Fibroblast of lung (primary cell): ENCODE measurements at regions not wholly inside any gene's neighbourhood (a gene's known extent, or its start where the extent isn't known, plus 50 kb on each side); places are given as distances from the start of the nearest gene placed in this dataset.

Experiments
- DNase-seq, 2 donors: peaks; one replicate each; pipeline versions ENCODE4 v3.0.0 to v3.0.0-alpha.2; 2010; ENCODE audit warnings: low read depth in 2 of 2
- H2AFZ ChIP-seq: 2 replicates; pipeline ENCODE4 v1.5.1; 2012; ENCODE audit warnings: low read length, control low read depth, inconsistent platforms
- H3K27ac ChIP-seq: 2 replicates; pipeline ENCODE4 v1.5.1; 2011; ENCODE audit warnings: low read length, control low read depth; ENCODE audit not compliant: insufficient read depth
- H3K27me3 ChIP-seq: 2 replicates; pipeline ENCODE4 v1.5.1; 2011; ENCODE audit warnings: mild to moderate bottlenecking, low read length; ENCODE audit not compliant: control insufficient read depth, insufficient read depth
- H3K36me3 ChIP-seq: 2 replicates; pipeline ENCODE4 v1.5.1; 2011; ENCODE audit warnings: low read length; ENCODE audit not compliant: control insufficient read depth, insufficient read depth
- H3K4me1 ChIP-seq: 2 replicates; pipeline ENCODE4 v1.5.1; 2011; ENCODE audit warnings: low read length; ENCODE audit not compliant: control insufficient read depth, insufficient read depth; ENCODE audit errors: extremely low read depth
- H3K4me2 ChIP-seq: 2 replicates; pipeline ENCODE4 v1.5.1; 2011; ENCODE audit warnings: low read length, control low read depth; ENCODE audit not compliant: insufficient read depth; ENCODE audit errors: extremely low read depth
- H3K4me3 ChIP-seq, 4 experiments: fragments of 200-600 bp in 1 of 4; sonication (generic) in 1 of 4; replicated peaks in 1 of 4; 2 replicates each; pipeline ENCODE4 v1.5.1; 2011 to 2016; ENCODE audit warnings: low read length in 4 of 4, low read depth in 3 of 4, mild to moderate bottlenecking in 3 of 4, control low read depth in 2 of 4, inconsistent platforms in 1 of 4, mixed read lengths in 1 of 4; ENCODE audit not compliant: insufficient read depth in 1 of 4; ENCODE audit errors: control extremely low read depth in 1 of 4
- H3K79me2 ChIP-seq: 2 replicates; pipeline ENCODE4 v1.5.1; 2012; ENCODE audit warnings: mild to moderate bottlenecking, low read length, inconsistent platforms; ENCODE audit not compliant: control insufficient read depth, insufficient read depth
- H3K9ac ChIP-seq: 2 replicates; pipeline ENCODE4 v1.5.1; 2011; ENCODE audit warnings: mild to moderate bottlenecking, low read length, control low read depth; ENCODE audit not compliant: insufficient read depth
- H3K9me3 ChIP-seq: 2 replicates; pipeline ENCODE4 v1.5.1; 2012; ENCODE audit warnings: low read depth, low read length; ENCODE audit not compliant: control insufficient read depth, insufficient read depth
- H4K20me1 ChIP-seq: 2 replicates; pipeline ENCODE4 v1.5.1; 2011; ENCODE audit warnings: low read length; ENCODE audit not compliant: control insufficient read depth, insufficient read depth; ENCODE audit errors: extremely low read depth
- EZH2 ChIP-seq: IDR thresholded peaks from 2 replicates; pipeline ENCODE4 v1.5.1; 2012; ENCODE audit warnings: low read length, control low read depth, mild to moderate bottlenecking; ENCODE audit errors: missing control alignments
- TF ChIP-seq, protein P1 (sequence below), 2 donors: IDR thresholded peaks in 1 of 2; conservative IDR thresholded peaks in 1 of 2; 1 replicate in 1 of 2; 2 replicates in 1 of 2; pipeline ENCODE4 v1.5.1; 2011 to 2012; ENCODE audit warnings: low read length in 2 of 2, control low read depth in 1 of 2, inconsistent platforms in 1 of 2, low read depth in 1 of 2, mild to moderate bottlenecking in 1 of 2

DNA sequence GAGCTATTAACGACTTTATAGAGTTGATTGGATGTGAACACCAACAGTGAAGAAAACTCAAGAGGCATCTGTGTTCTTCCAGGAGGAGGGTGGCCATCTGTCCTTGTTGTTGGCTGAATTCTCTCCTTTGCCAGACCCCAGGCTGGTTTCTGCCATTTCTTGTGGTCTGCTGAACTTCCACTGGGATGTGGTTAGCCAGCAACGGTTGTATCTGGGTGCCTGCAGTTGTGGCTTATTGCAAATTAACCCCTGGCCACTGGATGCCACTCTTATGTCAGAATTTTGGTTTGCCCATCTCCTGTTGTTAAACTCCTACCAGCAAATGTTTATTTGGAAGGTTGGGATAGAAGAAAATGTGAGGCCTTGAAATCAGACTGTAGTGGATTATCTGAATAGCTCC, 163.6 kb upstream of the TBC1D5 start:
- no peaks in the 10 kb centered on the region for H3K27me3 ChIP-seq
- no peak overlapping the region for H3K4me2 ChIP-seq
- no peaks in the 10 kb centered on the region for H4K20me1 ChIP-seq
- no peaks in the 10 kb centered on the region for H3K9me3 ChIP-seq
- H3K4me1 ChIP-seq: no peaks in the 10 kb centered on the region
- no peak overlapping the region for H2AFZ ChIP-seq
- peak in 1 of 2 donors; percentile 5 for DNase-seq
- TF ChIP-seq, protein P1, sequence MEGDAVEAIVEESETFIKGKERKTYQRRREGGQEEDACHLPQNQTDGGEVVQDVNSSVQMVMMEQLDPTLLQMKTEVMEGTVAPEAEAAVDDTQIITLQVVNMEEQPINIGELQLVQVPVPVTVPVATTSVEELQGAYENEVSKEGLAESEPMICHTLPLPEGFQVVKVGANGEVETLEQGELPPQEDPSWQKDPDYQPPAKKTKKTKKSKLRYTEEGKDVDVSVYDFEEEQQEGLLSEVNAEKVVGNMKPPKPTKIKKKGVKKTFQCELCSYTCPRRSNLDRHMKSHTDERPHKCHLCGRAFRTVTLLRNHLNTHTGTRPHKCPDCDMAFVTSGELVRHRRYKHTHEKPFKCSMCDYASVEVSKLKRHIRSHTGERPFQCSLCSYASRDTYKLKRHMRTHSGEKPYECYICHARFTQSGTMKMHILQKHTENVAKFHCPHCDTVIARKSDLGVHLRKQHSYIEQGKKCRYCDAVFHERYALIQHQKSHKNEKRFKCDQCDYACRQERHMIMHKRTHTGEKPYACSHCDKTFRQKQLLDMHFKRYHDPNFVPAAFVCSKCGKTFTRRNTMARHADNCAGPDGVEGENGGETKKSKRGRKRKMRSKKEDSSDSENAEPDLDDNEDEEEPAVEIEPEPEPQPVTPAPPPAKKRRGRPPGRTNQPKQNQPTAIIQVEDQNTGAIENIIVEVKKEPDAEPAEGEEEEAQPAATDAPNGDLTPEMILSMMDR (conservative IDR thresholded peaks at IDR 0.05 in 1 of 2, IDR thresholded peaks at IDR 0.05 in 1 of 2; ENCODE audit: low read depth in 1 of 2, low read length in 2 of 2): no peak
- no peaks in the 10 kb centered on the region for H3K36me3 ChIP-seq
- no peak overlapping the region for H3K4me3 ChIP-seq
- no peak overlapping the region for H3K27ac ChIP-seq
- no peaks in the 10 kb centered on the region for H3K79me2 ChIP-seq
- H3K9ac ChIP-seq: no peak overlapping the region

DNA sequence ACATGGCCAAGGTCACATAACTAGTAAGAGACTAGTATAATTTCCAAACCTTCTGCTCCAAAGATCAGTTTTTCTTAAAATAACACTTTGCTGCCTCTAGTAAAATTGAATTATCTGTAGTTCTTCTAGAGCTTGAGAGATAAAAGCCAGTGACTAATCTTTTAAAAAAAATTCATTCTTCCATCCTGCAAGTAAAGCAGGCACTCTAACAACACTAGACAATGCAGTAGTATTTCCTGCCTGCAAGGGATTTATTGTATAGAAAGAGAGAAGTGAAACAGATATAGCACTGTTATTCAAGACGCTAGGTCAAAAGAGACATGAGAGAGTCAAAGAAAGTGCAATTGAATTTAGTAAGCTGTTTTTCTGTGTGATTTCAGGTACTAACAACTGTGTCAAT, 159.5 kb upstream of the TBC1D5 start:
- H3K36me3 ChIP-seq: no peaks in the 10 kb centered on the region
- no peak overlapping the region for H3K27ac ChIP-seq
- H3K4me2 ChIP-seq: no peak overlapping the region
- H3K4me3 ChIP-seq: no peak overlapping the region
- peak in 1 of 2 donors; percentile 18 for DNase-seq
- no peak overlapping the region for H3K9ac ChIP-seq
- H3K4me1 ChIP-seq: no peaks in the 10 kb centered on the region
- no peak overlapping the region for H2AFZ ChIP-seq
- H3K27me3 ChIP-seq: no peaks in the 10 kb centered on the region
- H3K9me3 ChIP-seq: no peaks in the 10 kb centered on the region
- TF ChIP-seq EZH2: no peak
- TF ChIP-seq, protein P1 (conservative IDR thresholded peaks at IDR 0.05 in 1 of 2, IDR thresholded peaks at IDR 0.05 in 1 of 2; ENCODE audit: low read depth in 1 of 2, low read length in 2 of 2): no peak
- no peaks in the 10 kb centered on the region for H4K20me1 ChIP-seq
- H3K79me2 ChIP-seq: no peaks in the 10 kb centered on the region

DNA sequence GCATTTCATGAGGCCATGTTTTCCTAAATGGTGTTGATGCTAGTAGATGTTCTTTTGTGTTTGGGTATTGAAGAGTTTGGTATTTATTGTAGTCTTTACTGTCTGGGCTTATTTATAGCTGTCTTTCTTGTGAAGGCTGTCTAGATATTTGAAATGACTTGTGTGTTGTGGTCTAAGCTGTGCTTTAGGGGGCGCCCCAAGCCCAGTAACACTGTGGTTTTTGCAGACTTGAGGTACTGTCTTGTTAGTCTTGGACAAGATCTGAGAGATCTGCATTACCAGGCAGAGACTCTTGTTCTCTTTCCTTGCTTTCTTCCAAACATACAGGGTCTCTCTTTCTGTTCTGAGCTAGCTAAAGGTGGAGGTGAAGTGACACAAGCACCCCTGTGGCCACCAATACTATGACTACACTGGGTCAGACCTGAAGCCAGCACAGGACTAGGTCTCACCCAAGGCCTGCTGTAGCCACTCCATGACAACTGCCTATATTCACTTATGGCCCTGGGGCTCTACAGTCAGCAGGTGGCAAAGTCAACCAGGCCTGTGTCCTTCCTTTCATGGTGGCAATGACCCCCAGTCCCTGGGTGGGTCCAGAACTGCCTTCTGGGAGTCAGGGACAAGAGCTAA, 152.1 kb upstream of the TBC1D5 start:
- no peaks in the 10 kb centered on the region for H3K36me3 ChIP-seq
- H3K9ac ChIP-seq: no peak overlapping the region
- H3K9me3 ChIP-seq: no peaks in the 10 kb centered on the region
- DNase-seq: peak; percentile 60 to 64
- no peak overlapping the region for H3K27ac ChIP-seq
- H3K4me1 ChIP-seq: no peaks in the 10 kb centered on the region
- no peaks in the 10 kb centered on the region for H4K20me1 ChIP-seq
- H2AFZ ChIP-seq: no peak overlapping the region
- no peaks in the 10 kb centered on the region for H3K79me2 ChIP-seq
- H3K27me3 ChIP-seq: no peaks in the 10 kb centered on the region
- no peak overlapping the region for H3K4me2 ChIP-seq
- no peak overlapping the region for H3K4me3 ChIP-seq
- TF ChIP-seq, protein P1 (conservative IDR thresholded peaks at IDR 0.05 in 1 of 2, IDR thresholded peaks at IDR 0.05 in 1 of 2; ENCODE audit: low read depth in 1 of 2, low read length in 2 of 2): peak; percentile 44 to 48
- no peak for TF ChIP-seq EZH2
